Kidney epithelial cell (primary cell): ENCODE measurements at regions not wholly inside any gene's neighbourhood (a gene's known extent, or its start where the extent isn't known, plus 50 kb on each side); places are given as distances from the start of the nearest gene placed in this dataset.

Experiments
- DNase-seq: peaks from one replicate; pipeline ENCODE4 v3.0.0-alpha.2; 2010; ENCODE audit warnings: low read depth
- H3K27me3 ChIP-seq: 2 replicates; pipeline ENCODE4 v1.6.0; 2011; ENCODE audit warnings: low read length; ENCODE audit not compliant: control insufficient read depth, insufficient read depth
- H3K36me3 ChIP-seq: 2 replicates; pipeline ENCODE4 v1.5.1; 2011; ENCODE audit warnings: low read length; ENCODE audit not compliant: control insufficient read depth, insufficient read depth
- H3K4me3 ChIP-seq: 2 replicates; pipeline ENCODE4 v1.5.1; 2011; ENCODE audit warnings: low read depth, mild to moderate bottlenecking, control low read depth, low read length
- TF ChIP-seq, protein P1 (sequence below): IDR thresholded peaks from 2 replicates; pipeline ENCODE4 v1.5.1; 2011; ENCODE audit warnings: mild to moderate bottlenecking, moderate library complexity, low read length, control low read depth, inconsistent platforms; ENCODE audit not compliant: insufficient read depth, poor library complexity, severe bottlenecking

DNA sequence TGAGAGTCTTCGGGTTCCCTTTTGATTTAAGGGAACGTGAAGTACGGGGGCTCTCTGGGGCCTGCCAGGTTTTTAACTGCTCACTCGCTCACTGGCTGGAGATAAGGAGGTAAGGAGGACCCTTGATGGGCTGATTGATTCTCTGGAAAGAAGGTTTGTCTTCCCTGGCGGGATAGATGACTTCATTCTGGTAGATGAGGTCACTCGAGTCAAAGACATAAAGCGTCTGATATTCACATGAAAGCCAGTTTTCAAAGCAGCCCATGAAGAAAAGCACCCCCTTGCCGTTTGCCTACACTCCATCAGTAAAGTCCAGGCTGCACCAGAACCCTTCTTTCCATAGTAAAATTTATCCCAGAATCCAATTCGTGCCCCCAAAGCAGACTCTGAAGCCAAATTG is 233.7 kb upstream of the IRX5 start:
- Histone ChIP-seq H3K27me3 (no peaks in the 10 kb centered on the region), H3K4me3 (no peak overlapping the region), H3K36me3 (no peaks in the 10 kb centered on the region)
- TF ChIP-seq, protein P1, sequence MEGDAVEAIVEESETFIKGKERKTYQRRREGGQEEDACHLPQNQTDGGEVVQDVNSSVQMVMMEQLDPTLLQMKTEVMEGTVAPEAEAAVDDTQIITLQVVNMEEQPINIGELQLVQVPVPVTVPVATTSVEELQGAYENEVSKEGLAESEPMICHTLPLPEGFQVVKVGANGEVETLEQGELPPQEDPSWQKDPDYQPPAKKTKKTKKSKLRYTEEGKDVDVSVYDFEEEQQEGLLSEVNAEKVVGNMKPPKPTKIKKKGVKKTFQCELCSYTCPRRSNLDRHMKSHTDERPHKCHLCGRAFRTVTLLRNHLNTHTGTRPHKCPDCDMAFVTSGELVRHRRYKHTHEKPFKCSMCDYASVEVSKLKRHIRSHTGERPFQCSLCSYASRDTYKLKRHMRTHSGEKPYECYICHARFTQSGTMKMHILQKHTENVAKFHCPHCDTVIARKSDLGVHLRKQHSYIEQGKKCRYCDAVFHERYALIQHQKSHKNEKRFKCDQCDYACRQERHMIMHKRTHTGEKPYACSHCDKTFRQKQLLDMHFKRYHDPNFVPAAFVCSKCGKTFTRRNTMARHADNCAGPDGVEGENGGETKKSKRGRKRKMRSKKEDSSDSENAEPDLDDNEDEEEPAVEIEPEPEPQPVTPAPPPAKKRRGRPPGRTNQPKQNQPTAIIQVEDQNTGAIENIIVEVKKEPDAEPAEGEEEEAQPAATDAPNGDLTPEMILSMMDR, result no peak
- no peak for DNase-seq

DNA sequence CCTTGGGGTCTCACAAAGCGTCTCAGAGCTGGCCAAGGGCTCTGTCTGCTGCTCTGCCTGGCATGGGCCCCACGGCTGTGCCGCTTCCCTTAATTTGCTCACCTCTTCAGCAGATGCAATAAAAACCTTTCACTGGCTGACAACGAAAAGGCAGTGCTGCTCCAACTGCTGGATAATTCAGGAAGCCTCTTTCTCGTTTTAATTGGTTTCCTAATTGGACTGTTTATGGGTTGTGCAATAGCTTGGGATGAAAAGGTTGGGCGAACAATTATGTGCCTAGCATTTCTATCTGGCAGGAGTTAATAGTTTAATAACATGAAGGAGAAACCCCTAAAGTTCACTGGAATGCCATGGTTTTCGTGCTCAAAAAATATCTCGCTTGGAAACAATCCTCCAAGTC is 234.1 kb upstream of the IRX5 start:
- Histone ChIP-seq H3K4me3 (no peak overlapping the region), H3K36me3 (no peaks in the 10 kb centered on the region), H3K27me3 (no peaks in the 10 kb centered on the region)
- no peak for DNase-seq
- TF ChIP-seq, protein P1, result no peak

DNA sequence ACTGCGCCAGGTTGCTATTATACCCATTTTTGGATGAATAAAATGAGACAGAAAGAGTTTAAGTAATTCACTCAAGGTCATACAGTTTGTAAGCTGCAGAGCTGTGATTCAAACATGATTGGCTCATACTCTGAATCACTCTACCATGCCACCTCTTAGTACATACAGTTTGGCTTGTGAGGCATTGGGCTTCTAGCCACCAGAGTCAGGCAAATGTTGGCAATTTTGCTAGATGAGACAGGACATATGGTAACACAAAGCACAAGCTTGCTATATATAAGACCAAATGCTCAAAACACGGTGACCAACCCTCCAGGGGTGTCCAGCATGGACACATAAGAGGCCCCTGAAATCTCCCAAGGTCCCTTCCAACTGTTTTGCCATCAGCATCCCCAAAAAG is 236.0 kb upstream of the IRX5 start:
- no peak for DNase-seq
- TF ChIP-seq, protein P1, result no peak
- no peak overlapping the region for H3K4me3 ChIP-seq
- H3K27me3 ChIP-seq, result no peaks in the 10 kb centered on the region
- no peaks in the 10 kb centered on the region for H3K36me3 ChIP-seq

DNA sequence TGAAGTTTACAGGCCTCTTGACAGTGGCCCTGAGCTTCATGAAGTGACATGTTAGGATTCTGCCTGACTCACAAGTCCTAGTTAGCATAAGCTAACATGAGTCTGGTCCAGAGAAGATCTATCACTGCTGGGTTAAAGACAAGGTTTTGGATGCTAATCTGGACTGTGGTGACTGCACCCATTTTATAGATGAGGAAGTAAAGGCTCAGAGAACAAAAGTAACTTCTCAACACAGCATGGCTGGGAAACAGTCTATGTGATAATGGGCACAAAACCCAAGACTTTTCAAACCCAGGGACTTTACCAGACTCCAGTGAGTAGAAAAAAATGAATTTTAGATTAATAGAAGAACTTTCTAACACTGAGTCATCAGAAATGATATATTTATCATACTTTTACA is 236.8 kb upstream of the IRX5 start:
- Histone ChIP-seq H3K4me3 (no peak overlapping the region), H3K36me3 (no peaks in the 10 kb centered on the region), H3K27me3 (no peaks in the 10 kb centered on the region)
- no peak for DNase-seq
- TF ChIP-seq, protein P1, result no peak

DNA sequence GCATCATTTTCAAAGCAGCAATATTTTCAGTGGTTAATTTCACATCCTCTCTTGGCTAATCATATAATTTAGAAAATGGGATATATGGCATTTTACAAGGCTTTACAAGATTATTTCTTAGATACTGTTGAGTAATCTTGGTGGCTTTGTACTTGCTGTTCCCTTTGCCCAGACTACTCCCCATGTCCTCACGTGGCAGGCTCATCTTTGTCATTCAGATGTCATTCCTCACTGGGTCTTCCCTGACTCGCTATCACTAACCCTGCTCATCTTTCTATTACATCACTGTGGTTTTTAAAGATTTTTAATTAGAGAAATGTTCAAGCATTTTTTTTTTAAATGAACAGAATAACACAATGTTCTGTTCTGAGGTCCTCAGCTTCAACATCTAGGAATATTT is 240.0 kb upstream of the IRX5 start:
- DNase-seq, result no peak
- no peak overlapping the region for H3K4me3 ChIP-seq
- H3K27me3 ChIP-seq, result no peaks in the 10 kb centered on the region
- TF ChIP-seq, protein P1, result no peak
- H3K36me3 ChIP-seq, result no peaks in the 10 kb centered on the region

DNA sequence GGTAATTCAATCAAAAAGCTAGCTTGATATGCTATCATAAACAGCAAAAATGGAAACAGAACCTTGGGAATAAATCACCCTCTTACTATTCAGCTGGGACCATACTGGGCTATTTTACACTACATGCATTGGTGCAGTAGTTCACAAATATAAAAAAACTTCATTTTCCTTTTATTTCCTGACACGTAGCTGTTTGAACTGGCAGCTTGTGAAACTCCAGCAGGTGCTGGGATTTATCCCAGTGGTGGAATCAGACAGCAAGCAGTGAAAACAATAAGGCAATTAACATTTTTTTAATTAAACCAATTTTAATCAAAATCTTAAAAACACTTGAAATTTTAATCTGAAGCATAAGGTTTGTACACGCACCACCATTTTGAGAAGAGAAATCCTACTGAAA is 240.4 kb upstream of the IRX5 start:
- Histone ChIP-seq H3K27me3 (no peaks in the 10 kb centered on the region), H3K4me3 (no peak overlapping the region), H3K36me3 (no peaks in the 10 kb centered on the region)
- TF ChIP-seq, protein P1, result no peak
- DNase-seq, result no peak
